RWPE2 (cell line): ENCODE measurements at regions not wholly inside any gene's neighbourhood (a gene's known extent, or its start where the extent isn't known, plus 50 kb on each side); places are given as distances from the start of the nearest gene placed in this dataset.

Experiments
- ATAC-seq: fragments of 200-7000 bp; cut with Tn5 transposase; 3 replicates; pipeline ENCODE4 v1.9.1; 2021; ENCODE audit warnings: low read depth
- DNase-seq: peaks from one replicate; pipeline ENCODE4 v3.0.0-alpha.2; 2020; ENCODE audit warnings: low spot score
- H3K27ac ChIP-seq: fragments of 450-650 bp; 2 replicates; pipeline ENCODE4 v1.5.1; 2017; ENCODE audit warnings: mild to moderate bottlenecking; ENCODE audit not compliant: poor library complexity, severe bottlenecking
- H3K27me3 ChIP-seq: fragments of 250-450 bp; sonication (Bioruptor Pico); 2 replicates; pipeline ENCODE4 v1.5.1; 2021; ENCODE audit warnings: mild to moderate bottlenecking, moderate library complexity; ENCODE audit not compliant: insufficient read depth, poor library complexity, severe bottlenecking
- H3K36me3 ChIP-seq: fragments of 250-450 bp; sonication (Bioruptor Pico); 2 replicates; pipeline ENCODE4 v1.5.1; 2020; ENCODE audit warnings: low read depth, mild to moderate bottlenecking, moderate library complexity
- H3K4me1 ChIP-seq: fragments of 250-450 bp; sonication (Bioruptor Pico); 2 replicates; pipeline ENCODE4 v1.5.1; 2021; ENCODE audit warnings: mild to moderate bottlenecking, moderate library complexity; ENCODE audit not compliant: insufficient read depth, poor library complexity, severe bottlenecking
- H3K4me3 ChIP-seq: fragments of 250-450 bp; sonication (Bioruptor Pico); 2 replicates; pipeline ENCODE4 v1.5.1; 2021; ENCODE audit warnings: mild to moderate bottlenecking, moderate library complexity; ENCODE audit not compliant: severe bottlenecking
- H3K9me3 ChIP-seq: fragments of 250-450 bp; sonication (Bioruptor Pico); 2 replicates; pipeline ENCODE4 v1.5.1; 2021; ENCODE audit warnings: mild to moderate bottlenecking, moderate library complexity; ENCODE audit not compliant: severe bottlenecking
- TF ChIP-seq, protein P1 (sequence below): fragments of 450-650 bp; IDR thresholded peaks from one replicate; pipeline ENCODE4 v1.5.1; 2017; ENCODE audit warnings: mild to moderate bottlenecking, moderate library complexity; ENCODE audit not compliant: poor library complexity, severe bottlenecking

DNA sequence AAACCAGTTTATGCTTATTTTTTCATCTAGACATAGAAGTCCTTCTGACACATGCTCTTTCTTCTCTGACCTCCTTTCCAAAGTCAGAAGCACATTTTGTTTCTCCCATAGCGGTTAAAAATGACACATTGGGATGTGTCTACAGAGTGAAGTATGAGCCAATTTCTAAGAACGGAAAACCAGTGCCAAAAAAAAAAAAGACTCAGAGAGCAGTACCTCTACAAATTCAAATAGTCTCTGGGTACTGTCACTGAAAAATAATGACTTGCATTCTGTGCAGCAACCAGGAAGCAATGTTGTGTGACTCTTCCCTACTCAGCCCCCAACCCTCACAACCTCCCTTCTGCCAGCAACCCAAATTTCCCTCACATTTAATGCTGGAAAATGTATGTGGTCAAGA, 145.5 kb upstream of the PMFBP1 start:
- Histone ChIP-seq H3K4me1 (no peaks in the 10 kb centered on the region), H3K27me3 (no peaks in the 10 kb centered on the region), H3K36me3 (no peaks in the 10 kb centered on the region), H3K27ac (no peak overlapping the region), H3K9me3 (peaks cover 5% of the 10 kb centered on the region), H3K4me3 (no peak overlapping the region)
- ATAC-seq (no peak), DNase-seq (no peak)
- TF ChIP-seq, protein P1, sequence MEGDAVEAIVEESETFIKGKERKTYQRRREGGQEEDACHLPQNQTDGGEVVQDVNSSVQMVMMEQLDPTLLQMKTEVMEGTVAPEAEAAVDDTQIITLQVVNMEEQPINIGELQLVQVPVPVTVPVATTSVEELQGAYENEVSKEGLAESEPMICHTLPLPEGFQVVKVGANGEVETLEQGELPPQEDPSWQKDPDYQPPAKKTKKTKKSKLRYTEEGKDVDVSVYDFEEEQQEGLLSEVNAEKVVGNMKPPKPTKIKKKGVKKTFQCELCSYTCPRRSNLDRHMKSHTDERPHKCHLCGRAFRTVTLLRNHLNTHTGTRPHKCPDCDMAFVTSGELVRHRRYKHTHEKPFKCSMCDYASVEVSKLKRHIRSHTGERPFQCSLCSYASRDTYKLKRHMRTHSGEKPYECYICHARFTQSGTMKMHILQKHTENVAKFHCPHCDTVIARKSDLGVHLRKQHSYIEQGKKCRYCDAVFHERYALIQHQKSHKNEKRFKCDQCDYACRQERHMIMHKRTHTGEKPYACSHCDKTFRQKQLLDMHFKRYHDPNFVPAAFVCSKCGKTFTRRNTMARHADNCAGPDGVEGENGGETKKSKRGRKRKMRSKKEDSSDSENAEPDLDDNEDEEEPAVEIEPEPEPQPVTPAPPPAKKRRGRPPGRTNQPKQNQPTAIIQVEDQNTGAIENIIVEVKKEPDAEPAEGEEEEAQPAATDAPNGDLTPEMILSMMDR = no peak

DNA sequence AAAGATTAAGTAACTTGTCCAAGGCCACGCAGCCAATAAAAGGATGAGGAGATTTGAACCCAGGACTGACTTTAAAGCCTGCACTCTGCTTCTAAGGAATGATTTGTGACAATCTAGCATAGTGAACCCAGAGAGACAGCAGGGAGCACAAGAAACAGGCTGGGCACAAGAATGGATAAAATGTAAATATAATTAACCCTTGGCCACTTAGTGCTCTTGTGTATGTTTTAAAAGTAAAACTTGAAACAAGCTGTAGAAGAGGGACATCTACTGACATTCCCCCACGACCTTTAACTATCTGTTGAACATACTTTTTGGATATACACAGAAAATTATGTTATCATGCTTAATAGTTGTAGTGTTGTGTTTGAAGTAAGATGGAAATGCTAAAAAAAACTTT, 141.9 kb upstream of the PMFBP1 start:
- Histone ChIP-seq H3K4me3 (no peak overlapping the region), H3K27ac (no peak overlapping the region), H3K27me3 (no peaks in the 10 kb centered on the region), H3K9me3 (no peaks in the 10 kb centered on the region), H3K36me3 (no peaks in the 10 kb centered on the region), H3K4me1 (no peaks in the 10 kb centered on the region)
- no peak for ATAC-seq
- TF ChIP-seq, protein P1 = no peak
- no peak for DNase-seq

DNA sequence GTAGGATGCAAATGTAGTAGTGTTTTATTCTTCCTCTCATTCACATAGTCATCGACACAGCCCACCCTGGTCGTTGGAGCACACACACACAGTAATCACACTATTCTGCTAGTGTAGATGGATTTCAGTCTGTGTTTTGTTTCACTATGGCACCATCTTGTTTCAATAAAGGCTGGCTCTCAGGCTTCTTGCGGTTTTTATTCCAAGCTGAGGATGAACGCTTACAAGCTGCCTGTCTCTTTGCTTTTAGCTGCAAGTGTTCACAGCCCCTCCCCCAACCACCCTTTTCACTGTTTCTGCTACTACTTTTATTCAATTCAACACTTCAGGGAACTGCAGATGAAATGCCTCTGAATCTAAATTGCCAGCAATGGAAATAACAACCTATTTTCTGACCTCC, 140.9 kb upstream of the PMFBP1 start:
- no peak for ATAC-seq
- H3K27me3 ChIP-seq = no peaks in the 10 kb centered on the region
- no peaks in the 10 kb centered on the region for H3K36me3 ChIP-seq
- no peak for DNase-seq
- no peak overlapping the region for H3K27ac ChIP-seq
- TF ChIP-seq, protein P1 = no peak
- no peak overlapping the region for H3K4me3 ChIP-seq
- no peaks in the 10 kb centered on the region for H3K9me3 ChIP-seq
- H3K4me1 ChIP-seq = no peaks in the 10 kb centered on the region

DNA sequence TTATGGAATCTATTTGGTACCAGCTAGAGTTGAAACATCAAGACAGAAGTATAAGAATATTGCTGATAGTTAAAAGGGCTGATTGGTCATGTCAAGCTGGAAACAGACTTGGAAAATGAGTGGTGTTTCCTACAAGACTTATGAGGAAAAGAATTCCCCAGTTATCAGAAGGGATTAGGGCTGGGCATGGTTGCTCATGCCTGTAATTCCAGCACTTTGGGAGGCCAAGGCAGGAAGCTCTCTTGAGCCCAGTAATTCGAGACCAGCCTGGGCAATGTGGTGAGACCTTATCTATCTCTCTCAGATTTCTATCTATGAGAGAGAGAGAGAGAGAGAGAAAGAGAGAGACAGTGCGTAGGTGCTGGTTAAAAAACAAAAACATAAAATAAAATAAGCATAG, 139.5 kb upstream of the PMFBP1 start:
- no peaks in the 10 kb centered on the region for H3K4me1 ChIP-seq
- H3K27me3 ChIP-seq = no peaks in the 10 kb centered on the region
- no peak for DNase-seq
- ATAC-seq = no peak
- TF ChIP-seq, protein P1 = no peak
- H3K4me3 ChIP-seq = no peak overlapping the region
- H3K27ac ChIP-seq = no peak overlapping the region
- peaks cover 7% of the 10 kb centered on the region; the same call in 1 of the 2 replicates for H3K36me3 ChIP-seq
- H3K9me3 ChIP-seq = no peaks in the 10 kb centered on the region

DNA sequence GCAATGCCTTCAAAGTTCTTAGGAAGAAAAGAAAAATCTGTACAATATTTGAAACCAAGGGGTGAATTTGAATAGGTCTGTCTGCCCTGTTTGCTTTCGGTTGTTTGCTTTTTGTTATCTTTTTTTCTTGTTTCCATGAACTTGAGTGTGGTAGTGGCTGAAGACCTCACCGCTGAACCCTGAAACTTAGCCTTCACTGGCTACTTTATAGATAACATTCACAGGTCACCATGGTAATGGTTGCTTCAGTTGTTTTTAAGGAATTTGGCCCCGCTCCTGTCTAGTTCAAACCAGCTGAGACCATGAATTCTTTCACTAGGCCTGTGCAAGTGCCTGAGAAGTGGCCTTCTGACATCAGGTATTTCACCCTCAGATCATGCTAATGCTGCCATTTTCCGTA, 137.0 kb upstream of the PMFBP1 start:
- H3K4me1 ChIP-seq = no peaks in the 10 kb centered on the region
- ATAC-seq (no peak), DNase-seq (no peak)
- no peaks in the 10 kb centered on the region for H3K9me3 ChIP-seq
- no peak overlapping the region for H3K27ac ChIP-seq
- no peak overlapping the region for H3K4me3 ChIP-seq
- no peaks in the 10 kb centered on the region for H3K27me3 ChIP-seq
- H3K36me3 ChIP-seq = peaks cover 7% of the 10 kb centered on the region; the same call in 1 of the 2 replicates
- TF ChIP-seq, protein P1 = no peak
